ENCODE measurements at regions not wholly inside any gene's neighbourhood (a gene's known extent, or its start where the extent isn't known, plus 50 kb on each side); places are given as distances from the start of the nearest gene placed in this dataset.

- no peak for ATAC-seq
- POLR2A ChIA-PET, result no interaction called here
- Histone ChIP-seq H3K79me2 (ENCODE audit: insufficient read depth, low read length) (no peaks in the 10 kb centered on the region), H3K27ac (ENCODE audit: low read depth, low read length) (no peak overlapping the region), H3K9me3 (ENCODE audit: control insufficient read depth in 1 of 2, insufficient read depth in 1 of 2, low read depth in 1 of 2, low read length in 2 of 2) (no peaks in the 10 kb centered on the region), H3K9ac (ENCODE audit: low read length) (no peak overlapping the region), H3K4me3 (replicated peaks in 1 of 2; ENCODE audit: low read depth in 1 of 2, low read length in 2 of 2) (no peak overlapping the region), H3K36me3 (ENCODE audit: control insufficient read depth in 1 of 2, insufficient read depth in 2 of 2, low read length in 2 of 2) (no peaks in the 10 kb centered on the region), H3K9me2 (ENCODE audit: insufficient read depth) (no peaks in the 10 kb centered on the region), H4K20me1 (ENCODE audit: insufficient read depth) (no peaks in the 10 kb centered on the region), H3K4me2 (ENCODE audit: low read length) (no peak overlapping the region), H3K4me1 (ENCODE audit: control insufficient read depth in 1 of 2, insufficient read depth in 2 of 2, low read length in 2 of 2) (no peaks in the 10 kb centered on the region), H3K27me3 (ENCODE audit: insufficient read depth, low read length) (no peaks in the 10 kb centered on the region), H2AFZ (ENCODE audit: low read depth, low read length, poor library complexity, severe bottlenecking) (no peak overlapping the region)
- no TSS peak for BruUV-seq (replicated peaks)
- CTCF ChIA-PET, result no interaction called here
- RAD21 ChIA-PET (ENCODE audit: low non-redundant PET in 1 of 2, low total read pairs in 2 of 2, uncharacterized antibody in 2 of 2, unreplicated experiment in 2 of 2), result no interaction called here
- no peak for TF ChIP-seq EZH2 (IDR thresholded peaks at IDR 0.05)
- TF ChIP-seq ZFX (IDR thresholded peaks at IDR 0.05), result no peak
- TF ChIP-seq ZBTB33 (IDR thresholded peaks at IDR 0.05; ENCODE audit: extremely low read depth, insufficient replicate concordance, low read length), result no peak
- TF ChIP-seq MAX (IDR thresholded peaks at IDR 0.05), result no peak
- TF ChIP-seq CTCF (IDR thresholded peaks at IDR 0.05 in 2 of 3, conservative IDR thresholded peaks at IDR 0.05 in 1 of 3; ENCODE audit: borderline replicate concordance in 1 of 3, insufficient read depth in 1 of 3, low read depth in 2 of 3, low read length in 2 of 3), result no peak
- no peak for TF ChIP-seq EZH2phosphoT487 (IDR thresholded peaks at IDR 0.05; ENCODE audit: borderline replicate concordance)
- TF ChIP-seq ELF1 (IDR thresholded peaks at IDR 0.05; ENCODE audit: borderline replicate concordance, low read depth), result no peak
- no peak for TF ChIP-seq POLR2A (IDR thresholded peaks at IDR 0.05; ENCODE audit: borderline replicate concordance, extremely low read depth, insufficient read depth, insufficient read length)
- no peak for TF ChIP-seq REST (IDR thresholded peaks at IDR 0.05; ENCODE audit: low read depth)
- TF ChIP-seq JUND (IDR thresholded peaks at IDR 0.05), result no peak
- TF ChIP-seq CBX3 (IDR thresholded peaks at IDR 0.05; ENCODE audit: low read depth), result no peak
- TF ChIP-seq ZNF274 (IDR thresholded peaks at IDR 0.05; ENCODE audit: low read depth, low read length), result no peak
- TF ChIP-seq ATF3 (IDR thresholded peaks at IDR 0.05), result no peak
- TF ChIP-seq RAD21 (IDR thresholded peaks at IDR 0.05; ENCODE audit: low read depth), result no peak
- no peak for TF ChIP-seq SIN3A (IDR thresholded peaks at IDR 0.05; ENCODE audit: low read depth)
- TF ChIP-seq FOSL1 (IDR thresholded peaks at IDR 0.05; ENCODE audit: low read depth), result no peak
- TF ChIP-seq CEBPB (IDR thresholded peaks at IDR 0.05; ENCODE audit: low read depth), result no peak
- TF ChIP-seq YY1 (IDR thresholded peaks at IDR 0.05; ENCODE audit: extremely low read depth, insufficient replicate concordance, low read depth, low read length), result no peak
- no peak for DNase-seq (ENCODE audit: low read depth, low spot score)
- intact Hi-C loops (cut with micrococcal nuclease), result no loop called here
These were observed 464.1 kb upstream of the ARHGEF26 start for GRCh38 chr3:153657046-153657445.

Data from HCT116 (cell line).